Adrenal gland (tissue), 5 donors: ENCODE measurements at regions not wholly inside any gene's neighbourhood (a gene's known extent, or its start where the extent isn't known, plus 50 kb on each side); places are given as distances from the start of the nearest gene placed in this dataset.

Experiments used
- POLR2A ChIP-seq, 2 donors: fragments of 450-650 bp; IDR thresholded peaks; one replicate each; pipeline ENCODE4 v1.6.1; 2017; ENCODE audit warnings: antibody characterized with exemption in 2 of 2, mild to moderate bottlenecking in 2 of 2, moderate library complexity in 1 of 2
- TF ChIP-seq, protein P1 (sequence below), 6 experiments: fragments of 450-650 bp in 4 of 6; fragments of 200-600 bp in 2 of 6; sonication (generic) in 1 of 6; IDR thresholded peaks; 1 replicate in 5 of 6; 2 replicates in 1 of 6; pipeline versions ENCODE4 v1.5.1 to v1.8.0; 2016 to 2021; ENCODE audit warnings: antibody characterized with exemption in 6 of 6, mild to moderate bottlenecking in 2 of 6, moderate library complexity in 1 of 6
- donor health status: DM: no; HTN: no; CAD: no.

GRCh38 chr6:76768556-76768955, 694.7 kb downstream of the HTR1B start:
- TF ChIP-seq, protein P1, sequence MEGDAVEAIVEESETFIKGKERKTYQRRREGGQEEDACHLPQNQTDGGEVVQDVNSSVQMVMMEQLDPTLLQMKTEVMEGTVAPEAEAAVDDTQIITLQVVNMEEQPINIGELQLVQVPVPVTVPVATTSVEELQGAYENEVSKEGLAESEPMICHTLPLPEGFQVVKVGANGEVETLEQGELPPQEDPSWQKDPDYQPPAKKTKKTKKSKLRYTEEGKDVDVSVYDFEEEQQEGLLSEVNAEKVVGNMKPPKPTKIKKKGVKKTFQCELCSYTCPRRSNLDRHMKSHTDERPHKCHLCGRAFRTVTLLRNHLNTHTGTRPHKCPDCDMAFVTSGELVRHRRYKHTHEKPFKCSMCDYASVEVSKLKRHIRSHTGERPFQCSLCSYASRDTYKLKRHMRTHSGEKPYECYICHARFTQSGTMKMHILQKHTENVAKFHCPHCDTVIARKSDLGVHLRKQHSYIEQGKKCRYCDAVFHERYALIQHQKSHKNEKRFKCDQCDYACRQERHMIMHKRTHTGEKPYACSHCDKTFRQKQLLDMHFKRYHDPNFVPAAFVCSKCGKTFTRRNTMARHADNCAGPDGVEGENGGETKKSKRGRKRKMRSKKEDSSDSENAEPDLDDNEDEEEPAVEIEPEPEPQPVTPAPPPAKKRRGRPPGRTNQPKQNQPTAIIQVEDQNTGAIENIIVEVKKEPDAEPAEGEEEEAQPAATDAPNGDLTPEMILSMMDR (IDR thresholded peaks at IDR 0.05) = no peak
- no peak for TF ChIP-seq POLR2A (IDR thresholded peaks at IDR 0.05)
